SKM-1 (cell line): ENCODE measurements at regions not wholly inside any gene's neighbourhood (a gene's known extent, or its start where the extent isn't known, plus 50 kb on each side); places are given as distances from the start of the nearest gene placed in this dataset.
"Not testable (repeated sequence)": the region's sequence is repeated elsewhere in the genome, so short reads cannot be mapped to it uniquely, and the experiment has no call there.

Source experiments
- DNase-seq: peaks from one replicate; lab custom pipeline; 2025; ENCODE audit not compliant: unreplicated experiment; lab: John Stamatoyannopoulos, UW

DNA sequence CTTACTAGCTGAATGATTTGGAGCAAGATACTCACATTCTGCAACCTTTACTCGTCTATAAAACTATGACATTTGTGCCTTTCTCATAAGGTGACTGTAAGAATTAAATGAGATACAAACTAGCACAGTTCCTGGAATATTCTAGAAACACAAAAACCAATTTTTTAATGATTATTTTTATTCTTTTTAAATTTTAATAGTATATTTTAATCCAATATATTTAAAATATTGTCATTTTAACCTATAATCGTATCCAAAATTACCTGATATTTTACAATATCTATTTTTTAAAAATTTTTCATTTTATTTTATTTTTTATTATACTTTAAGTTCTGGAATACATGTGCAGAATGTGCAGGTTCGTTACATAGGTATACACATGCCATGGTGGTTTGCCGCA, 238.1 kb downstream of the OLFM4 start:
- no peak for DNase-seq

DNA sequence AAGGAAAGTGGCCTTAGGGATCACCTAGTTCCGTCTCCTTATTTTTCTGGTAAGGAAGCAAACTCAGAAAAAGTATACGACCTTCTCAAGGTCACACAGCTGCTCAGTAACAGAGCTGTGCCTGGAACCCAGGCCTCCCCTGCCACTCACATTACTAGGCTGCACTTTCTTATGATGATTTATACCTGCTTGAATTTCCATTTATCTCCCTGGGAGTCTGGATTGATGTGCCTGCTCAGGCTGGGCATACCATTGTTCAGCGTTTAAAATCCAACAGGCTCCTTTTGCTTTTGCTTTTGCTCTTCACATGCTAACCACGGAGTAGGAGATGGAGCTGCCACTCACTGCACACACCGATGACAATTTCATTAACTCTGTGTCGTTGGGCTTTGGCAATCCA, 241.0 kb downstream of the OLFM4 start:
- DNase-seq, result no peak

DNA sequence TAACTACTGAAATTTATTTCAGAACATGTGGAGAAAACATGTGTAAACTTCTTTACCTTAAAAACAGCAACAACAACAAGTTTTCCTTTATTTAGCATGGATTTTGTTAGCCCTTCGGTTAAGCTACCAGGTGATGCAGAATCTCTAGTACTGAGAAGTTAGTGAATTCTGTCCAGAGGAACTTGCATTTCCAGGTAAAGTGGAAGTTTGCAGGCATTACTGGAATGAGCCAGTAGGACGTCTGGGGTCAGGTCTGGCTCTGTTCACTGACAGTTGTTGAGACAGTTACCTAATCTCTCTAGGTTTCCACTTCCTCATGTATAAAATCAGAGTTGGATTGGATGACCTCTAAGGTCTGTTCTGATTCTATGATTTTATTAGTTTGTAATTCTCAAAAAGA, 244.3 kb downstream of the OLFM4 start:
- DNase-seq, result no peak

DNA sequence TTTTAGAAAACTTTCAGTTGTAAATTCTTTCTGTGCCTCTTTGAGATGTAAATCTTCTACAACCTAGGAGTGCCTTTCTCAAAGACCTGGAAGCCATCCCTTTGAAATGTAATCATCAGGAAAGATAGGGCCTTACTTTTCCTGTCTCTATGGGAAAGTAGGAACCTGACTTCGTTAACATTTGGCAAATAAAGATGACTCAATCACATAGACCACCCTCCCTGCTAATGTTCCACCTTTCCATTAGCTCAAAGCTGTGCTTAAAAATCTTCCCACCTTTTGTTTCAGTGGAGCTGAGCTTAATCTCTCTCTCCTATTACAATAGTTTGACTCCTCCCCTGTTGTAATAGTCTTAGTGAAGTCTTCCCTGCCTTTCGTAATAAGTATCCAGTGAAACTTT, 247.7 kb downstream of the OLFM4 start:
- no peak for DNase-seq

DNA sequence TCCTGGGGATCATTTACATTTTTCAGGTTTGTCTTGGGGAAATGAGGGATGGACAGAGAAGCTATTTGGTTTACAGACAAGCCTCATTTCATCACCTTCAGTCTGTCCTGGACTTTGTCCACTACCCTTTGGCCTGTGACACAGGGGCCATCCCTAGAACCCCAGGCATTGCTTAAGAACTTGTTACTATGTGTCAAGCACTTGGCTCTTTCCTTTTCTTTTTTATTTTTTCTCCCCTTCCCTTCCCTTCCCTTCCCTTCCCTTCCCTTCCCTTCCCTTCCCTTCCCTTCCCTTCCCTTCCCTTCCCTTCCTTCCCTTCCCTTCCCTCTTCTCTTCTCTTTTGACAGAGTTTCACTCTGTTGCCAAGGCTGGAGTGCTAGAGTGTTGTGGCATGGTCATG, 253.1 kb downstream of the OLFM4 start:
- no peak for DNase-seq

DNA sequence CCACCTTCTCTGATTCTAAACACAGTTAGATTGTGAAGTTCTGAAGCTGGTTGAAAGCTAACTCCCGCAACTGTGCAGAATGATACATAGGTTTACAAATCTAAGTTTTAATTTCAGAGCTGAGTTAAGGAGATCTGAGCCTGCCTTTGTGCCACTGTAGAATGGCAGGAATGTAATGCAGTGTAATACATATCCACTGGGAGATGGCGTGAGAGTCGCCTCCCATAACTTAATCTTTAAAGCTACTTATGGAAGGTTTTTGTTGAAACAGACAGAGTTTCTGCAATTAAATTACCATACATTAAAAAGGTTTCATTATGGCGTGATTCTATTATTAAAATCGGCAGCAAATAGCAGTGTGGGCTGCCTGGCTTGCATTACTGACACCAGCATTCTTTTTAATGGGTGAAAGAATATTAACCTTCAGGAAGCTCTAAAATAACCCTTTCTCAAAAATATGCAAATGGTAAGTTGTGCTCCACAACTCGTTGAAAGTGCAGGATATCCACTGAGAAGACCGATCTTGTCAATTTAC, 257.4 kb downstream of the OLFM4 start:
- no peak for DNase-seq

DNA sequence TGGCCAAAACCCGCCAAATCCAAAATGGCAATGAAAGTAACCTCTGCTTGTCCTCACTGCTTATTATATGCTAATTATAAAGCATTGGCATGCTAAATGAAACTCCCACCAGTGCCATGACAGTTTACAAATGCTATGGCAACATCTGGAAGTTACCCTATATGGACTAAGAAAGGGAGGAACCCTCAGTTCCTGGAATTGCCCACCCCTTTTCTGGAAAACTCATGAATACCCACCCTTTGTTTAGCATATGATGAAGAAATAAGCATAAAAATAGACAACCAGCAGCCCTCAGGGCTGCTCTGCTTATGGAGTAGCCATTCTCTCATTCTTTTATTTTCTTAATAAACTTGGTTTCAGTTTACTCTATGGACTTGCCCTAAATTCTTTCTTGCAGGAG, 269.8 kb downstream of the OLFM4 start:
- DNase-seq, result no peak

DNA sequence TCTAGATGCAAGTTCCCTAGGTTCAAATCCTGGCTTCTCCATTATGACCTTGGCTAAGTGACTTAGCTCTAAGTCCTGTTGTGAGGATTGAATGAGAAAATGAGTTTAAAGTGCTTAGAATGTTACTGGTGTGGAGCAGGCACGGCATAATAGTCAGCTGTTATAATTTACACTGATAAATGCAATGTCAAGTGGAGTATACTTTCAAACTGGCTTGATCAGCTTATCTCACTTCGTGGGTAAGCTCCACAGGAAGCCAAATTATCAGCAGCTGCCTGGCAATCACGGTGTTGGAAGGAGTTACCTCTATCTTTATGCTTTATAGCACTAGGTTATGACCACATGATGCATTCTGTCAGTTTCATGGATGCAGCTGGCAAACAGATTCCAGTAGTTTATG, 272.8 kb downstream of the OLFM4 start:
- DNase-seq, result no peak

GRCh38 chr13:53305419-53305818, 276.8 kb downstream of the OLFM4 start:
- not testable (repeated sequence) for DNase-seq

DNA sequence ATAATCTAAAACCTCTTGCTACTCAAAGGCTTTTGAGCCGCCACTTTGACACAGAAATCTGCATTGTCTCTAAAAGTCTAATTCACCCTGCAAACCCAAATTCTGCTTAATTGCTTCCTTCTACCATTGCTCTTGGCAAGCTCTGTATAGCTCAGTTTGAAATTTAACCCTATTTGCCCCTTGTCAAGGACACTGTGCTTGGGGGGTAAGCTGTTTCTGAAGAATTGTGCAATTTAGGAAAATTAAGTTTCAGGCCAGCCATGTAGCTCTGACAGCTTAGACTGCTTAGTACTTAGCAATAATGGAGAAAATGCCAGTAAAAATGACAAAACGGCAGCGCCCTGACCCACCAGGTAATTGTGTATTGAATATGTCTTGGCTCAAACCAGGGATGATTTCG, 282.2 kb downstream of the OLFM4 start:
- DNase-seq, result no peak

- DNase-seq, result no peak
Observed at GRCh38 chr13:53311561-53311960, 282.9 kb downstream of the OLFM4 start.

GRCh38 chr13:53321296-53321801, 292.7 kb downstream of the OLFM4 start:
- DNase-seq, result no peak

DNA sequence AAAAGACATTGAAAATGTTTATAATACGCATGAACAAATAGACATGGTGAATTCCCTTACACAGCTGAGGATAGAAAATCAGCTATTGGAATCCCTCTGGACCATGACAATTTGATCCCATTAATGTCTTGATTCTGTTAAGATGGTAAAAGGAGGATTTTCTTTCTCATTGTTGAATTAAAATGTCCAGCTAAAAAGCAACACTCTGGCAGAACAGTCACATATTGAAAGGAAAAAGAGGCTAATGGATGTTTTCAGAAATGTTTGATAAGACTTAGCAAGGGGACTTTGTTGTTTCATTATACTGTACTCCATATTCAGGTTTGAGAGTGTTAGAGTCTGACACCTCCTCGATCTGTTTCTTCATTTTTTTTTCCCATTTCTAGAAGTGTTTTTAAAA, 296.0 kb downstream of the OLFM4 start:
- no peak for DNase-seq

- DNase-seq, result no peak
Observed at GRCh38 chr13:53326716-53327115, 298.1 kb downstream of the OLFM4 start.

GRCh38 chr13:53327680-53328315, 299.2 kb downstream of the OLFM4 start:
- no peak for DNase-seq

GRCh38 chr13:53336441-53337160, 308.0 kb downstream of the OLFM4 start:
- DNase-seq, result no peak

DNA sequence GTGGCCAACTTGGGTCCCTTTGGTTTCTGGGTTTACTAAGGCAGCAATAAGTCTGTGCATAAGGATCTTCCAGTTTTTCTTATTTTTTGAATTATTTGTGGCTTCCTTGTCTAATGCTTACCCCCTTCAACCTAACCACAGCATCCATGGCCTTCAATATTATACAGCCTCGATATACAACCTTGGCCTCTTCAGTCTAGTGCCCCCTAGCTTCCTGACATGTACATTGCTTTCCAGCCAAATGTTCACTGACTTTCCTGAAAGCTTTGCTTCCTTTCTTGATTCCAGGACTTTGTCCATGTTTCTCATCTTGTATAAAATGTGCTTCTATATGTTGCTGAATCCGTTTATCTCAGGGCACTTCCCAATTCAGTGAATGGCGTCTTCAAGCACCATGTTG, 310.1 kb downstream of the OLFM4 start:
- no peak for DNase-seq

GRCh38 chr13:53340505-53341143, 312.0 kb downstream of the OLFM4 start:
- DNase-seq, result no peak

DNA sequence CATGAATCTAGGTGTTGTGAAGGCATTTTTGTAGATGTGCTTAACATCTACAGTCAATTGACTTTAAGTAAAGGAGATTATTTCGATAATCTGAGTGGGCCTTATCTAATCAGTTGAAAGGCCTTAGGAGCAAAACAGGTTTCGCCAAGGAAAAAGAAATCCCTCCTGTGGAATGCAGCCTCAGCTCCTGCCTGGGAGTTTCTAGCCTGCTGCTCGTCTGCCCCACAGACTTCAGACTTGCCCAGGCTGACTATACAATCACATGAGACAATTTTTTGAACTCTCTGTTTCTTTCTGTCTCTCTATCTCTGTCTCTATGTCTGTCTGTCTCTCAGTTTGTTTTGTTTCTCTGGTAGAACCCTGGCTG, 312.5 kb downstream of the OLFM4 start:
- DNase-seq, result no peak

DNA sequence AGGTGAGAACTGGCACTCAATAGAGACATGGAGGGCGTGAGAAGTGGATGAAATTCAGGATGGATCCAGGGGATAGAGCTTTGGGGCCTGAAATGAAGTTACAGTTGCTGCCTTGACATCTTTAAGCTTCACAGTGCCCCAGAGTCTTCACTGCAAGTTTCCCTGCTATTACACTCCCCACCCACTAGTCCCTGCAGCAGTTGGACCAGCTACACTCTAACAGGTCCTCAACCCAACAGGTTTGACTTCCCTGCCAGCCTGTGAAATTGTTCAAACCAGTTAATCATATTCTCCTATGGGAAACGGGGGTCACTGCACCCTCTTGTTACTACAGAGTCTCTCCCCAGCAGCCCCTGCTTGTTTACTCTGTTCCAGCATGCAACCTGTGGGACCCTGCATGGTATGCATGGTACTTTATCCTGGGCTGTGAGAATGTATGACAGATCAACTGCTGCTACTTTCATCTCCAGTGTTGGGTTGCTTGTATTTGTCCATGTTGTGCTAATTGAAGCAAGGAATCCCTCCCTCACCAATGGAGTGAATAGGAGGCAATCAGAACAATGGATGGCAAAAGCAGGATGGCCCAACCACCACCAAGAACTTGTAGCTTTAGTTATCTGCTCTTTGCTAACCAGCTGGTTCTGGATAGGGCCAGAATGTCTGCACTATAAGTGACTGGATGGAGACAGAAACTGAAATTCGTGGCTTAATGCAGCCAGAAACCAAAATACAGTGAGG, 314.2 kb downstream of the OLFM4 start:
- no peak for DNase-seq

GRCh38 chr13:53343361-53343744, 314.7 kb downstream of the OLFM4 start:
- DNase-seq, result no peak
